ENCODE measurements at regions not wholly inside any gene's neighbourhood (a gene's known extent, or its start where the extent isn't known, plus 50 kb on each side); places are given as distances from the start of the nearest gene placed in this dataset.

DNA sequence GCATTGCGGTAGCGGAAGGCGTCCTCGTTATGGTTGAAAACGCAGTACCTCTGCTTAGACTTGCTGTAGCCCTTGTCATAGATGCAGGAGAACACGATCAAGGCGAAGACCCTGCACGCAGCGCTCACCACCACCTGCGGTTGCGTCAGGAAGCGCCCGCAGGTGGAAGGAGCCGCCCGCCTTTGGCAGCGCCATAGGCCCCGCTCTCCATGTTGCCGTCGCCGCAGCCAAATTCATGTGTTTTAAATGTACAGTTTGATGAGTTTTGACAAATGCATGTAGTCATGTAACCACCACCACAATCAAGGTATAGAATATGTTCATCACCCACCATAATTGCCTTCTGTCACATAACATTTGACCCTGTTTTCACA, 84.9 kb upstream of the CEP78 start:
- ChIA-PET RAD21 (ENCODE audit: unreplicated experiment) (no interaction called here), POLR2A (no interaction called here), SMC1A (ENCODE audit: uncharacterized antibody, unreplicated experiment) (no interaction called here), CTCF (no interaction called here)
- Histone ChIP-seq H3K4me3 (no peak overlapping the region), H3K9me3 (replicated peaks; ENCODE audit: control insufficient read depth, insufficient read depth, low read length) (no peaks in the 10 kb centered on the region; the same call in 2 of the 3 replicates), H3K9ac (ENCODE audit: control insufficient read depth, insufficient read depth, low read length) (no peak overlapping the region), H3K27me3 (replicated peaks in 1 of 2; ENCODE audit: control insufficient read depth in 2 of 2, insufficient read depth in 2 of 2, low read length in 1 of 2) (no peaks in the 10 kb centered on the region), H3K4me2 (ENCODE audit: control insufficient read depth, insufficient read depth) (no peak overlapping the region), H2AFZ (ENCODE audit: control insufficient read depth, low read depth, low read length) (no peak overlapping the region), H3K79me2 (ENCODE audit: control insufficient read depth, insufficient read depth, low read length) (no peaks in the 10 kb centered on the region), H3K27ac (ENCODE audit: control insufficient read depth, insufficient read depth) (no peak overlapping the region), H4K20me1 (ENCODE audit: control insufficient read depth, insufficient read depth) (no peaks in the 10 kb centered on the region), H3K36me3 (ENCODE audit: control insufficient read depth in 2 of 2, insufficient read depth in 2 of 2, low read length in 1 of 2) (no peaks in the 10 kb centered on the region), H3K4me1 (ENCODE audit: control insufficient read depth, insufficient read depth, low read length) (no peaks in the 10 kb centered on the region)
- DNase-seq (ENCODE audit: low read depth, low spot score) (no peak), ATAC-seq (no peak), FAIRE-seq (no peak)
- BruUV-seq (replicated peaks): no TSS peak
- WGBS (ENCODE audit: insufficient coverage, insufficient replicate concordance, low lambda C conversion rate, missing lambda C conversion rate): 84% methylated on average over 20 of the region's 20 CpGs
- TF ChIP-seq, protein P1, sequence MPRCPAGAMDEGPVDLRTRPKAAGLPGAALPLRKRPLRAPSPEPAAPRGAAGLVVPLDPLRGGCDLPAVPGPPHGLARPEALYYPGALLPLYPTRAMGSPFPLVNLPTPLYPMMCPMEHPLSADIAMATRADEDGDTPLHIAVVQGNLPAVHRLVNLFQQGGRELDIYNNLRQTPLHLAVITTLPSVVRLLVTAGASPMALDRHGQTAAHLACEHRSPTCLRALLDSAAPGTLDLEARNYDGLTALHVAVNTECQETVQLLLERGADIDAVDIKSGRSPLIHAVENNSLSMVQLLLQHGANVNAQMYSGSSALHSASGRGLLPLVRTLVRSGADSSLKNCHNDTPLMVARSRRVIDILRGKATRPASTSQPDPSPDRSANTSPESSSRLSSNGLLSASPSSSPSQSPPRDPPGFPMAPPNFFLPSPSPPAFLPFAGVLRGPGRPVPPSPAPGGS (IDR thresholded peaks at IDR 0.05; ENCODE audit: borderline replicate concordance, insufficient read depth, low read depth, low read length, poor library complexity, severe bottlenecking): no peak
- TF ChIP-seq EGR1 (IDR thresholded peaks at IDR 0.05; ENCODE audit: borderline replicate concordance in 1 of 2, low read depth in 2 of 2, low read length in 2 of 2): no peak
- no peak for TF ChIP-seq EED (IDR thresholded peaks at IDR 0.05; ENCODE audit: low read depth)
- no peak for TF ChIP-seq IRF4 (IDR thresholded peaks at IDR 0.05; ENCODE audit: low read depth, low read length)
- no peak for TF ChIP-seq FOS (IDR thresholded peaks at IDR 0.05; ENCODE audit: borderline replicate concordance, extremely low read depth, insufficient read length)
- TF ChIP-seq RFX5 (IDR thresholded peaks at IDR 0.05; ENCODE audit: low read depth, low read length): no peak
- TF ChIP-seq, protein P2, sequence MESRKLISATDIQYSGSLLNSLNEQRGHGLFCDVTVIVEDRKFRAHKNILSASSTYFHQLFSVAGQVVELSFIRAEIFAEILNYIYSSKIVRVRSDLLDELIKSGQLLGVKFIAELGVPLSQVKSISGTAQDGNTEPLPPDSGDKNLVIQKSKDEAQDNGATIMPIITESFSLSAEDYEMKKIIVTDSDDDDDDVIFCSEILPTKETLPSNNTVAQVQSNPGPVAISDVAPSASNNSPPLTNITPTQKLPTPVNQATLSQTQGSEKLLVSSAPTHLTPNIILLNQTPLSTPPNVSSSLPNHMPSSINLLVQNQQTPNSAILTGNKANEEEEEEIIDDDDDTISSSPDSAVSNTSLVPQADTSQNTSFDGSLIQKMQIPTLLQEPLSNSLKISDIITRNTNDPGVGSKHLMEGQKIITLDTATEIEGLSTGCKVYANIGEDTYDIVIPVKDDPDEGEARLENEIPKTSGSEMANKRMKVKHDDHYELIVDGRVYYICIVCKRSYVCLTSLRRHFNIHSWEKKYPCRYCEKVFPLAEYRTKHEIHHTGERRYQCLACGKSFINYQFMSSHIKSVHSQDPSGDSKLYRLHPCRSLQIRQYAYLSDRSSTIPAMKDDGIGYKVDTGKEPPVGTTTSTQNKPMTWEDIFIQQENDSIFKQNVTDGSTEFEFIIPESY (IDR thresholded peaks at IDR 0.05): no peak
- in situ Hi-C loops (cut with MboI): no loop called here
- intact Hi-C loops (cut with micrococcal nuclease; ENCODE audit: unreplicated experiment): no loop called here
